ENCODE measurements at regions not wholly inside any gene's neighbourhood (a gene's known extent, or its start where the extent isn't known, plus 50 kb on each side); places are given as distances from the start of the nearest gene placed in this dataset.

DNA sequence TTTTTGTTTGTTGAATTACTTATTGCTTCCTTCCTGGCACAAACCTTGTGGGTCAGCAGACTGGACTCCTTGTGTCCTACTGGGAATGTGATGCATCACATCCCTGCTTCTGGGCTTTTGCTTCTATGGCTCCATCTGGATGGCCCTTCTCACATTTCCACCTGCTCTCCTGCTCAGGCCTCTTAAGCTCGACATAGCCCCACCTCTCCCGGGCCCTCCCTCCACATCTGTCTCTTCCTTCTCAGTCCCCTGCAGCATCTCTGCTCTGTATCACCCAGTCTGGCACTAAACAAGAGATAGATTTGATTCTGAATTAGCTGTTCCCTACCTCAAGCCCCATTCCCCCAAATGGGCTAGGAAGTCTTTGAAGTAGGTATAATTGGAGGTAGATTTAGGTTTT is 356.8 kb downstream of the DHX35 start:
- Histone ChIP-seq H3K4me3 (replicated peaks; ENCODE audit: insufficient read depth, low read length) (no peak overlapping the region), H3K27me3 (ENCODE audit: insufficient read depth, poor library complexity, severe bottlenecking) (peaks cover 7% of the 10 kb centered on the region), H3K27ac (replicated peaks) (no peak overlapping the region)
- TF ChIP-seq, protein P1, sequence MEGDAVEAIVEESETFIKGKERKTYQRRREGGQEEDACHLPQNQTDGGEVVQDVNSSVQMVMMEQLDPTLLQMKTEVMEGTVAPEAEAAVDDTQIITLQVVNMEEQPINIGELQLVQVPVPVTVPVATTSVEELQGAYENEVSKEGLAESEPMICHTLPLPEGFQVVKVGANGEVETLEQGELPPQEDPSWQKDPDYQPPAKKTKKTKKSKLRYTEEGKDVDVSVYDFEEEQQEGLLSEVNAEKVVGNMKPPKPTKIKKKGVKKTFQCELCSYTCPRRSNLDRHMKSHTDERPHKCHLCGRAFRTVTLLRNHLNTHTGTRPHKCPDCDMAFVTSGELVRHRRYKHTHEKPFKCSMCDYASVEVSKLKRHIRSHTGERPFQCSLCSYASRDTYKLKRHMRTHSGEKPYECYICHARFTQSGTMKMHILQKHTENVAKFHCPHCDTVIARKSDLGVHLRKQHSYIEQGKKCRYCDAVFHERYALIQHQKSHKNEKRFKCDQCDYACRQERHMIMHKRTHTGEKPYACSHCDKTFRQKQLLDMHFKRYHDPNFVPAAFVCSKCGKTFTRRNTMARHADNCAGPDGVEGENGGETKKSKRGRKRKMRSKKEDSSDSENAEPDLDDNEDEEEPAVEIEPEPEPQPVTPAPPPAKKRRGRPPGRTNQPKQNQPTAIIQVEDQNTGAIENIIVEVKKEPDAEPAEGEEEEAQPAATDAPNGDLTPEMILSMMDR (IDR thresholded peaks at IDR 0.05; ENCODE audit: insufficient read depth, low read length): no peak
- TF ChIP-seq GABPA (IDR thresholded peaks at IDR 0.05; ENCODE audit: low read depth) (no peak), SPI1 (IDR thresholded peaks at IDR 0.05; ENCODE audit: borderline replicate concordance, low read depth) (no peak), POLR2AphosphoS5 (IDR thresholded peaks at IDR 0.05; ENCODE audit: low read depth) (no peak)
- TF ChIP-seq, protein P2, sequence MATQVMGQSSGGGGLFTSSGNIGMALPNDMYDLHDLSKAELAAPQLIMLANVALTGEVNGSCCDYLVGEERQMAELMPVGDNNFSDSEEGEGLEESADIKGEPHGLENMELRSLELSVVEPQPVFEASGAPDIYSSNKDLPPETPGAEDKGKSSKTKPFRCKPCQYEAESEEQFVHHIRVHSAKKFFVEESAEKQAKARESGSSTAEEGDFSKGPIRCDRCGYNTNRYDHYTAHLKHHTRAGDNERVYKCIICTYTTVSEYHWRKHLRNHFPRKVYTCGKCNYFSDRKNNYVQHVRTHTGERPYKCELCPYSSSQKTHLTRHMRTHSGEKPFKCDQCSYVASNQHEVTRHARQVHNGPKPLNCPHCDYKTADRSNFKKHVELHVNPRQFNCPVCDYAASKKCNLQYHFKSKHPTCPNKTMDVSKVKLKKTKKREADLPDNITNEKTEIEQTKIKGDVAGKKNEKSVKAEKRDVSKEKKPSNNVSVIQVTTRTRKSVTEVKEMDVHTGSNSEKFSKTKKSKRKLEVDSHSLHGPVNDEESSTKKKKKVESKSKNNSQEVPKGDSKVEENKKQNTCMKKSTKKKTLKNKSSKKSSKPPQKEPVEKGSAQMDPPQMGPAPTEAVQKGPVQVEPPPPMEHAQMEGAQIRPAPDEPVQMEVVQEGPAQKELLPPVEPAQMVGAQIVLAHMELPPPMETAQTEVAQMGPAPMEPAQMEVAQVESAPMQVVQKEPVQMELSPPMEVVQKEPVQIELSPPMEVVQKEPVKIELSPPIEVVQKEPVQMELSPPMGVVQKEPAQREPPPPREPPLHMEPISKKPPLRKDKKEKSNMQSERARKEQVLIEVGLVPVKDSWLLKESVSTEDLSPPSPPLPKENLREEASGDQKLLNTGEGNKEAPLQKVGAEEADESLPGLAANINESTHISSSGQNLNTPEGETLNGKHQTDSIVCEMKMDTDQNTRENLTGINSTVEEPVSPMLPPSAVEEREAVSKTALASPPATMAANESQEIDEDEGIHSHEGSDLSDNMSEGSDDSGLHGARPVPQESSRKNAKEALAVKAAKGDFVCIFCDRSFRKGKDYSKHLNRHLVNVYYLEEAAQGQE (IDR thresholded peaks at IDR 0.05; ENCODE audit: insufficient replicate concordance, low read depth): no peak
- no peak for DNase-seq (ENCODE audit: low read depth in 1 of 2, low spot score in 1 of 2)

DNA sequence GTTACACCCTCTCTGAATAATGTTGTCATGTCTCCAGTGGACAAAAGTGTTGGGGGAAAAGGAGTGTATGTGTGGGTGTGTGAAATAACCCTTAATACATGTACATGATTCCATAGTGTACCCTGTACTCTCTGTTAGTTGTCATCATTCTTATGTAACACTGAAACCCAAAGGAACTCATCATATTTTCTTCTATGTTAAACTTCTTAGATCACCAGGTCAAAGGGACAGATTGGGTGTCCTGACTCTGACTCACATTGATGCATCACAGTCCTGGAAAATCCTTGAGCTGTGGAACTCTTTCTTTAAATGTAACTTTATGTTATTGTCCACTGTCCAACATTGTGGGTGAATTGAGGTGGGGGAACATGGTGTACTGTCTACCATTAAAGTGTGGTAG is 350.5 kb downstream of the DHX35 start:
- H3K27me3 ChIP-seq (ENCODE audit: insufficient read depth, poor library complexity, severe bottlenecking): peaks cover 2% of the 10 kb centered on the region
- DNase-seq (ENCODE audit: low read depth in 1 of 2, low spot score in 1 of 2): no peak
- no peak overlapping the region for H3K27ac ChIP-seq (replicated peaks)
- no peak overlapping the region for H3K4me3 ChIP-seq (replicated peaks; ENCODE audit: insufficient read depth, low read length)
- TF ChIP-seq SPI1 (IDR thresholded peaks at IDR 0.05; ENCODE audit: borderline replicate concordance, low read depth) (no peak), POLR2AphosphoS5 (IDR thresholded peaks at IDR 0.05; ENCODE audit: low read depth) (no peak), GABPA (IDR thresholded peaks at IDR 0.05; ENCODE audit: low read depth) (no peak)
- TF ChIP-seq, protein P2 (IDR thresholded peaks at IDR 0.05; ENCODE audit: insufficient replicate concordance, low read depth): no peak
- TF ChIP-seq, protein P1 (IDR thresholded peaks at IDR 0.05; ENCODE audit: insufficient read depth, low read length): no peak

DNA sequence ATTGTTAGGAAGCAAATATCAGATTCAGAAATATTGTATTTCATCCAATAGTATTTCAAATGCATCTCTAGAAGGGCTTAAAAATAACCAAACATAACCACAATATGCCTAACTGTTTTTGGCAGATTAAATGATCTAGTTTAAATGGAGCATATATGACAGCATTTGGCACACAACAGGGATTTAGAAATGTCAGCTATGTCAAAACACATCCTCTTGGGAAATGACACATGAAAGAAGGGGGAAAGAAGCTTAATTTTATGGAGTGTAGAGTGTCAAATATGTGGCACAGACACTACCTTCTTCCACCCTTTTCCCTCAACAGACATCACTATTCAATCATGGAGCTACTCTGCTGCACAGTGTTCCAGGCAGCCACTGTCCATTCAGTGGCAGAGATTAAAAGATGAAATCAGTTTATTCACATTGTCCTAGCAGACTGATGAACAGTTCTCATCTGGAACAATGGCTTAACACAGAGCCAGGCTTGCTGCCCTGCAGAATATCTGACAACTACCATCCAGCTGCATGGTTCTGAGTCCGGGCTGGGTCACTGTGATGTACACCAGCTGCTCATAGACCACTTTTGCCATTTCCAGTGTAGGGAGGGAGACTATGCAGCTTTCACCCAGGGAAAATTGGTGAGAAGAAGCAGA is 349.8 kb downstream of the DHX35 start:
- no peak overlapping the region for H3K4me3 ChIP-seq (replicated peaks; ENCODE audit: insufficient read depth, low read length)
- H3K27ac ChIP-seq (replicated peaks): no peak overlapping the region
- TF ChIP-seq GABPA (IDR thresholded peaks at IDR 0.05; ENCODE audit: low read depth): no peak
- TF ChIP-seq POLR2AphosphoS5 (IDR thresholded peaks at IDR 0.05; ENCODE audit: low read depth): no peak
- TF ChIP-seq, protein P2 (IDR thresholded peaks at IDR 0.05; ENCODE audit: insufficient replicate concordance, low read depth): no peak
- TF ChIP-seq, protein P1 (IDR thresholded peaks at IDR 0.05; ENCODE audit: insufficient read depth, low read length): no peak
- TF ChIP-seq SPI1 (IDR thresholded peaks at IDR 0.05; ENCODE audit: borderline replicate concordance, low read depth): no peak
- no peak for DNase-seq (ENCODE audit: low read depth in 1 of 2, low spot score in 1 of 2)
- H3K27me3 ChIP-seq (ENCODE audit: insufficient read depth, poor library complexity, severe bottlenecking): peaks cover 2% of the 10 kb centered on the region
